ENCODE measurements at regions not wholly inside any gene's neighbourhood (a gene's known extent, or its start where the extent isn't known, plus 50 kb on each side); places are given as distances from the start of the nearest gene placed in this dataset.

- peak; percentile 25; the same call in 1 of the 2 replicates for TF ChIP-seq SAP130 (CRISPR knock-in tag; IDR thresholded peaks at IDR 0.05; ENCODE audit: low read depth)
- peak; percentile 13; the same call in 1 of the 2 replicates for TF ChIP-seq SALL1 (CRISPR knock-in tag; IDR thresholded peaks at IDR 0.05)
- no peak for TF ChIP-seq FLYWCH1 (CRISPR knock-in tag; IDR thresholded peaks at IDR 0.05)
- peak; percentile 53; the same call in 1 of the 2 replicates for TF ChIP-seq ZNF644 (CRISPR knock-in tag; IDR thresholded peaks at IDR 0.05; ENCODE audit: low read depth)
- TF ChIP-seq HNF4G (IDR thresholded peaks at IDR 0.05; ENCODE audit: borderline replicate concordance, low read depth, low read length), result peak; percentile 84
- peak; percentile 56; the same call in 1 of the 2 replicates for TF ChIP-seq HNF4G (CRISPR knock-in tag; IDR thresholded peaks at IDR 0.05; ENCODE audit: borderline replicate concordance, low read depth)
- 0 out of 2 replicates have a peak, but pooled peaks have one; percentile 23 for TF ChIP-seq NR2F2 (IDR thresholded peaks at IDR 0.05; ENCODE audit: borderline replicate concordance, low read depth)
- TF ChIP-seq ZMYM4 (CRISPR knock-in tag; IDR thresholded peaks at IDR 0.05), result peak; percentile 24; the same call in 1 of the 2 replicates
- peak; percentile 69; the same call in 1 of the 2 replicates for TF ChIP-seq ZNF12 (CRISPR knock-in tag; IDR thresholded peaks at IDR 0.05)
- no peak for TF ChIP-seq ETV5 (CRISPR knock-in tag; IDR thresholded peaks at IDR 0.05; ENCODE audit: borderline replicate concordance)
- no peak for TF ChIP-seq DNMT1 (CRISPR knock-in tag; IDR thresholded peaks at IDR 0.05)
- no peak; the same call in 1 of the 2 replicates for TF ChIP-seq NR2F6 (IDR thresholded peaks at IDR 0.05)
- 0 out of 2 replicates have a peak, but pooled peaks have one; percentile 48 for TF ChIP-seq NR2F6 (CRISPR knock-in tag; IDR thresholded peaks at IDR 0.05)
- TF ChIP-seq HOMEZ (CRISPR knock-in tag; IDR thresholded peaks at IDR 0.05; ENCODE audit: low read depth), result peak; percentile 72; the same call in 1 of the 2 replicates
- TF ChIP-seq TIGD3 (CRISPR knock-in tag; IDR thresholded peaks at IDR 0.05; ENCODE audit: borderline replicate concordance), result no peak
- peak; percentile 27; the same call in 1 of the 2 replicates for TF ChIP-seq RXRB (CRISPR knock-in tag; IDR thresholded peaks at IDR 0.05; ENCODE audit: borderline replicate concordance)
- no peak for TF ChIP-seq ZNF713 (CRISPR knock-in tag; IDR thresholded peaks at IDR 0.05)
- no peak for TF ChIP-seq ZNF20 (CRISPR knock-in tag; IDR thresholded peaks at IDR 0.05)
- TF ChIP-seq THYN1 (CRISPR knock-in tag; IDR thresholded peaks at IDR 0.05; ENCODE audit: borderline replicate concordance, low read depth), result no peak
- TF ChIP-seq AKNA (CRISPR knock-in tag; IDR thresholded peaks at IDR 0.05; ENCODE audit: borderline replicate concordance), result no peak
- no peak for TF ChIP-seq ZMYM2 (CRISPR knock-in tag; IDR thresholded peaks at IDR 0.05)
- TF ChIP-seq FOXK1 (CRISPR knock-in tag; IDR thresholded peaks at IDR 0.05; ENCODE audit: borderline replicate concordance, low read depth), result peak; percentile 21; the same call in 1 of the 2 replicates
- TF ChIP-seq RARA (CRISPR knock-in tag; IDR thresholded peaks at IDR 0.05), result peak; percentile 52; the same call in 1 of the 2 replicates
- TF ChIP-seq RFX1 (IDR thresholded peaks at IDR 0.05), result no peak
- TF ChIP-seq KLF12 (CRISPR knock-in tag; IDR thresholded peaks at IDR 0.05; ENCODE audit: borderline replicate concordance), result no peak
- TF ChIP-seq SSRP1 (CRISPR knock-in tag; IDR thresholded peaks at IDR 0.05), result no peak
Measured at GRCh38 chrX:7771788-7772438, 71.1 kb upstream of the VCX start (continued).

Measured in HepG2 (cell line).